GM10266 (cell line): ENCODE measurements at regions not wholly inside any gene's neighbourhood (a gene's known extent, or its start where the extent isn't known, plus 50 kb on each side); places are given as distances from the start of the nearest gene placed in this dataset.

Experiments used
- DNase-seq: peaks from one replicate; pipeline ENCODE4 v3.0.0; 2012; ENCODE audit errors: extremely low spot score
- CTCF ChIP-seq: IDR thresholded peaks from 2 replicates; pipeline ENCODE4 v1.5.1; 2012; ENCODE audit warnings: mild to moderate bottlenecking, low read depth; ENCODE audit not compliant: control insufficient read depth, insufficient read depth; ENCODE audit errors: missing control alignments

DNA sequence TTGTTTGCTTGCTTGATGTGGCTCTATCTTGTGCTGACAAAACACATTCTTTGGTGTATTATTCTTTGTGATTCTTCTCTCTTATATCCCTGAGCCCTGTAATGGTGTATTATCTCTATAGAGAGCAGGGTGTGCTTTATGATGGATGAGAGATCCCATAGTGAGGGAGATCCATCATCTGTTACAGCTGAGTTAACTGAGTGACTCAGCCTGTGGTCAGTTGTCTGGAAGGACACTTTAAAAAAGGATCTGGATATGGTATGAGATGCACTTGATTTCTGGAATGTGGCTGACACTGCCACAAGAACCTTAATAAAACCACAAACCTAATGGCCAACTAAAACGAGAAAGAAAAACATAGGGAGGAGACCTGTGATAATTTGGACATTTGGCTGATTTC is 461.4 kb upstream of the SYT1 start:
- TF ChIP-seq CTCF = no peak
- DNase-seq = no peak

DNA sequence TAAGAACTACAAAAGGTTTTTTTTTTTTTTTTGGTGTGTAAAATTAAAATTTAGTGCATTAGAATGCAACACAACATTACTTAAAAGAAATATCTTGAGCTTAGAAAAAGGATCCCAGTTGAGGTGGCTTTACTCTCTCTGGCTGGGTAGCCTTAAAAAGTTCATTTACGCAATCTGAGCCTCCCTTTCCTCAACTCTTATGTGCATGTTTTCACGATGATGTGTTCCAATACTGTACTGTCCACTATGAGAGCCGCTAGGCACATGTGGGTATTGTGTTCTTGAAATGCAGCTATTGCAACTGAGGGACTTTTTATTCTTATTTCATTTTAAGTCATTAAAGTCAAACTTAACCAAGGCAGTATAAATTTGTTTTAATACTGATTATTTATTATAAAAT is 460.9 kb upstream of the SYT1 start:
- no peak for TF ChIP-seq CTCF
- DNase-seq = no peak

GRCh38 chr12:78406213-78406612 is 458.4 kb upstream of the SYT1 start:
- no peak for TF ChIP-seq CTCF
- no peak for DNase-seq

- DNase-seq = peak; percentile 10
- no peak for TF ChIP-seq CTCF
Observed at GRCh38 chr12:78406828-78407227, 457.7 kb upstream of the SYT1 start.

DNA sequence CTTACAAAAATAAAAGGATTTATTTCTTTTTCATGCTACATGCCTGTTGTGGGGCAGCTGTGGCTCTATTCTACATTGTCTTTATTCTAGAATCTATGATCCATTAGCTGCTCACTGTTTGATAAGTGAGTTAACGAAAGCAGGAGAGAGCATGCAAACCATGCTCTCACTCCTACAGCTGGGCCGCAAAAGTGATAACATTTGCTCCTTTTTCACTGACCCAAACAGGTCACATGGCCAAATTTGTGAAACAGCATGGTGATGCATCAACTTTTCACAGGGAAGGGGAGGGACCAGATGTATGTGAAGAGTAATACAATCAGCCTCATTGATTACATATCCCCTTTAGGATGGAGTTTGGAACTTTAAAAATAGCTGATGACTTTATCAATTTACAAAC is 456.9 kb upstream of the SYT1 start:
- no peak for DNase-seq
- TF ChIP-seq CTCF = no peak

DNA sequence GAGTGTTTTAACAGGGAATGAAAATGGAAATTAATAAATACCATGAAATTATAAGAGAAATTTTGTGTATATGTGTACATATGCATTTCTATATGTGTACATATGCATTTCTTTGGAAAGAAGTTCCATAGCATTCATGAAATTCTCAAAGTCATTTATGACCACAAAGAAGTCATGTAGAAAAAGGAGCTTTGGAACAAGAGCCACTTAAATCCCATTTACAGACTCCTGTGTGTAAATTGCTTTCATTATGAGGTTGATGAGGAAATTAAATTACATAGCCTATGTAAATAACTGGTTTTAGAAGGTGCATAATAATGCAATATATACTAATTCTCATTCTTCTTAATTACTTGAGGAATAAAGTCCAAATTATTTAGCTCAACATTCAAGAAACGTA is 450.5 kb upstream of the SYT1 start:
- TF ChIP-seq CTCF = no peak
- no peak for DNase-seq

DNA sequence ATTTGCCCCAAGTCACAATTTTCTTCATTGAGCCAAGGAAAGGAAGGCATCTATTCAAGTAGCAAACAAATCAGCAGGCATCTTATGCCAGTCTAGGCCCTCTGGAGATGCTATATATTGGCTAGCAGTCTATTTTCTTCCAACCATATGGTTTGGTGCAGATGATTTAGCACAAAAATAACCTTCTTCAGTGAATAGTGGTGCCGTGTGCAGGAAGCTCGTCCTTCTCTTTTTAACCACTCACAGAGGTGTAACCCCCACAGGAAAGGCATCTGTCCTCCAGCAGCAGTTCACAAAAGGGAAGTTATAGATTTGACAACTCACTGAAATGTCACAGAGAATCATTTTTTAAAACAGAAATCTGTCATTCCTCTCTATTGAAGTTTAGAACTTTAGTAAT is 445.7 kb upstream of the SYT1 start:
- DNase-seq = no peak
- TF ChIP-seq CTCF = no peak

- no peak for DNase-seq
- TF ChIP-seq CTCF = no peak
Observed at GRCh38 chr12:78419513-78419912, 445.1 kb upstream of the SYT1 start.
